Upper lobe of left lung (tissue), 6 donors: ENCODE measurements at regions not wholly inside any gene's neighbourhood (a gene's known extent, or its start where the extent isn't known, plus 50 kb on each side); places are given as distances from the start of the nearest gene placed in this dataset.
A peak's percentile ranks its signal among the peaks of the same experiment; 100 is the strongest.

Experiments used
- ATAC-seq, 2 donors: fragments of 200-7000 bp; cut with Tn5 transposase; one replicate each; pipeline ENCODE4 v1.9.1; 2022; ENCODE audit warnings: mild to moderate bottlenecking in 2 of 2, moderate library complexity in 2 of 2; ENCODE audit not compliant: low FRiP score in 2 of 2
- DNase-seq, 2 donors: peaks; one replicate each; pipeline ENCODE4 v3.0.0-alpha.2; 2019 to 2020
- H3K27ac ChIP-seq, 4 donors: fragments of 200-600 bp; sonication (generic); one replicate each; pipeline ENCODE4 v1.5.1; 2016 to 2019
- H3K27me3 ChIP-seq, 4 donors: fragments of 200-600 bp; sonication (generic); one replicate each; pipeline ENCODE4 v1.5.1; 2017 to 2019
- H3K36me3 ChIP-seq, 4 donors: fragments of 200-600 bp; sonication (generic); one replicate each; pipeline ENCODE4 v1.5.1; 2016 to 2019
- H3K4me1 ChIP-seq, 4 donors: fragments of 200-600 bp; sonication (generic); one replicate each; pipeline ENCODE4 v1.5.1; 2018 to 2019
- H3K4me3 ChIP-seq, 4 donors: fragments of 200-600 bp; sonication (generic); one replicate each; pipeline ENCODE4 v1.5.1; 2017 to 2019; ENCODE audit warnings: mild to moderate bottlenecking in 2 of 4, moderate library complexity in 1 of 4
- H3K9me3 ChIP-seq, 4 donors: fragments of 200-600 bp; sonication (generic); one replicate each; pipeline ENCODE4 v1.5.1; 2018 to 2019
- CTCF ChIP-seq, 6 experiments: fragments of 450-650 bp in 4 of 6; fragments of 200-600 bp in 2 of 6; sonication (generic) in 2 of 6; IDR thresholded peaks; one replicate each; pipeline ENCODE4 v1.5.1; 2016 to 2019; ENCODE audit warnings: antibody characterized with exemption in 6 of 6
- EP300 ChIP-seq, 4 donors: sonication (generic); formaldehyde crosslinking; IDR thresholded peaks; one replicate each; pipeline ENCODE4 v1.5.1; 2017; ENCODE audit warnings: antibody characterized with exemption in 4 of 4, control low read depth in 2 of 4
- POLR2A ChIP-seq, 4 donors: fragments of 450-650 bp; IDR thresholded peaks; one replicate each; pipeline ENCODE4 v1.5.1; 2016 to 2017; ENCODE audit warnings: antibody characterized with exemption in 4 of 4, mild to moderate bottlenecking in 2 of 4
- POLR2AphosphoS5 ChIP-seq, 2 donors: sonication (generic); formaldehyde crosslinking; IDR thresholded peaks; one replicate each; pipeline ENCODE4 v1.5.1; 2017; ENCODE audit warnings: antibody characterized with exemption in 2 of 2
- WGBS, 2 donors: methylation state at CpG; one replicate each; pipeline ENCODE4 v1.1.5; 2017 to 2018; 5-methylcytosine and 5-hydroxymethylcytosine counted together
- donor health status: DM: no; HTN: no; CAD: no; lungs with moderate emphysema.
- donor health status: DM: no; HTN: yes; CAD: no; lungs with severe emphysema.

GRCh38 chr12:59459966-59460660 lies 135.7 kb upstream of the SLC16A7 start:
- no peaks in the 10 kb centered on the region for H3K27me3 ChIP-seq
- ATAC-seq (no peak), DNase-seq (no peak)
- no peak overlapping the region for H3K4me3 ChIP-seq
- H3K4me1 ChIP-seq, result no peaks in the 10 kb centered on the region
- WGBS, 2 donors, result 49 to 55% methylated on average over 5 of the region's 5 CpGs
- H3K36me3 ChIP-seq, result no peaks in the 10 kb centered on the region
- H3K27ac ChIP-seq, result no peak overlapping the region
- TF ChIP-seq EP300 (IDR thresholded peaks at IDR 0.05) (no peak), POLR2A (IDR thresholded peaks at IDR 0.05) (no peak), POLR2AphosphoS5 (IDR thresholded peaks at IDR 0.05) (no peak), CTCF (IDR thresholded peaks at IDR 0.05) (no peak)
- no peaks in the 10 kb centered on the region for H3K9me3 ChIP-seq

GRCh38 chr12:59453475-59453874 lies 142.4 kb upstream of the SLC16A7 start:
- Histone ChIP-seq H3K27ac (no peak overlapping the region), H3K27me3 (no peaks in the 10 kb centered on the region), H3K4me1 (no peaks in the 10 kb centered on the region), H3K9me3 (no peaks in the 10 kb centered on the region), H3K4me3 (no peak overlapping the region), H3K36me3 (no peaks in the 10 kb centered on the region)
- no peak for TF ChIP-seq POLR2A (IDR thresholded peaks at IDR 0.05)
- TF ChIP-seq EP300 (IDR thresholded peaks at IDR 0.05), result no peak
- no peak for TF ChIP-seq CTCF (IDR thresholded peaks at IDR 0.05)
- TF ChIP-seq POLR2AphosphoS5 (IDR thresholded peaks at IDR 0.05), result no peak
- no peak for ATAC-seq
- DNase-seq, result no peak

- H3K4me3 ChIP-seq, result no peak overlapping the region
- no peaks in the 10 kb centered on the region for H3K9me3 ChIP-seq
- H3K27ac ChIP-seq, result no peak overlapping the region
- no peaks in the 10 kb centered on the region for H3K36me3 ChIP-seq
- no peak for TF ChIP-seq POLR2AphosphoS5 (IDR thresholded peaks at IDR 0.05)
- TF ChIP-seq EP300 (IDR thresholded peaks at IDR 0.05), result no peak
- no peak for TF ChIP-seq POLR2A (IDR thresholded peaks at IDR 0.05)
- no peak for TF ChIP-seq CTCF (IDR thresholded peaks at IDR 0.05)
- no peaks in the 10 kb centered on the region for H3K4me1 ChIP-seq
- H3K27me3 ChIP-seq, result no peaks in the 10 kb centered on the region
- DNase-seq, result no peak
- ATAC-seq, result peak in 1 of 2 donors; percentile 54
- 68 to 70% methylated on average over 2 of the region's 2 CpGs for WGBS, 2 donors
Measured at GRCh38 chr12:59452746-59453145, 143.1 kb upstream of the SLC16A7 start.

GRCh38 chr12:59452259-59452658 lies 143.6 kb upstream of the SLC16A7 start:
- Histone ChIP-seq H3K9me3 (no peaks in the 10 kb centered on the region), H3K27ac (no peak overlapping the region), H3K4me3 (no peak overlapping the region), H3K27me3 (no peaks in the 10 kb centered on the region), H3K4me1 (no peaks in the 10 kb centered on the region), H3K36me3 (no peaks in the 10 kb centered on the region)
- TF ChIP-seq POLR2AphosphoS5 (IDR thresholded peaks at IDR 0.05) (no peak), EP300 (IDR thresholded peaks at IDR 0.05) (no peak), CTCF (IDR thresholded peaks at IDR 0.05) (no peak), POLR2A (IDR thresholded peaks at IDR 0.05) (no peak)
- 44 to 73% methylated on average over 1 of the region's 1 CpG for WGBS, 2 donors
- DNase-seq, result no peak
- no peak for ATAC-seq

GRCh38 chr12:59446116-59446515 lies 149.7 kb upstream of the SLC16A7 start:
- TF ChIP-seq POLR2AphosphoS5 (IDR thresholded peaks at IDR 0.05) (no peak), POLR2A (IDR thresholded peaks at IDR 0.05) (no peak), CTCF (IDR thresholded peaks at IDR 0.05) (no peak), EP300 (IDR thresholded peaks at IDR 0.05) (no peak)
- Histone ChIP-seq H3K27ac (no peak overlapping the region), H3K4me1 (no peaks in the 10 kb centered on the region), H3K4me3 (no peak overlapping the region), H3K36me3 (no peaks in the 10 kb centered on the region), H3K27me3 (no peaks in the 10 kb centered on the region), H3K9me3 (peaks cover 0 to 3% (median 0%) of the 10 kb centered on the region in 4 donors)
- no peak for ATAC-seq
- no peak for DNase-seq
- 79% methylated on average over 3 of the region's 3 CpGs; no CpG with 5 or more reads in 1 of the 2 donors for WGBS, 2 donors
